CD4-positive, alpha-beta T cell treated with Interleukin-17A for 4 hours (primary cell): ENCODE measurements at regions not wholly inside any gene's neighbourhood (a gene's known extent, or its start where the extent isn't known, plus 50 kb on each side); places are given as distances from the start of the nearest gene placed in this dataset.
A peak's percentile ranks its signal among the peaks of the same experiment; 100 is the strongest.
"Not testable (repeated sequence)": the region's sequence is repeated elsewhere in the genome, so short reads cannot be mapped to it uniquely, and the experiment has no call there.

ENCODE experiments used
- DNase-seq: peaks from one replicate; pipeline ENCODE4 v3.0.0-alpha.2; 2020; ENCODE audit warnings: mixed read lengths

DNA sequence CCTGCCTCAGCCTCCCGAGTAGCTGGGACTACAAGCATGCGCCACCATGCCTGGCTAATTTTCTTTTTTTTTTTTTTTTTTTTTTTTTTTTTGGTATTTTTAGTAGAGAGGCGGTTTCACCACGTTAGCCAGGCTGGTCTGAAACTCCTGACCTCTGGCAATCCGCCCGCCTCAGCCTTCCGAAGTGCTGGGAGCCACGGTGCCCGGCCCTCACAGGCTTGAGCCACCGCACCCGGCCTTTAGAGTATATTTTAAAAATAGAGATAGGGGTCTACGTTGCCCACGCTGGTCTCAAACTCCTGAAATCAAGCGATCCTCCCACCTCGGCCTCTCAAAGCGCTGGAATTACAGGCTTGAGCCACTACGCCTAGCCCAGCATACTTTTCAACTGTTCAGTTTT lies 93.4 kb upstream of the CHD2 start:
- DNase-seq: no peak

DNA sequence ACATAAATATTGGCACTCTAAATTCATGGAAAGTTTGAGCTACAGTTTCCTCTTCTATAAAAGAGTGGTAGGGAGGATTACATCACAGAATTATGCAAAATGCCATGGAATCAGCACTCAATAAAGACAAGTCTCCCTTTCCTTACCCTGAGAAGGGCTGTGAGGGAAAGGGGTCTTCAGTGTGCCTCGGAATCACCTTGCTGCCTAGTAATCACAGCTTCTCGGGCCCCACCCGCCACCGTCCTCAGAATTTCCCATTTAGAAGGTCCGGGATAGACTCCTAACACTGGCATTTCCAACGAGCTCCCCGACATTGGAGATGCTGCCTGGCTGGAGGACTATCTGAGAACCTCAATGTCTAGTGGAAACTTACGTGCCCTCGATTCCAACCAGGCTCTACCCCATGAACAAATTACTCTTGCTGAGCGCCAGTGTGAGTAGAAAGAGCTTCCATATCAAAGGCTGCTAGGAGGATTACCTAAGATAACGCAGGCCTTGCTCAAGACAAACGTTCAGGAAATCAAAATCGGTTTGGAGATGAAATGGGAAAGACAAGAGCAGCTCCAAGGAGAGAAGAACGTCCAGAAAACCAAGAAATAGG lies 92.1 kb upstream of the CHD2 start:
- DNase-seq: peak; percentile 29

DNA sequence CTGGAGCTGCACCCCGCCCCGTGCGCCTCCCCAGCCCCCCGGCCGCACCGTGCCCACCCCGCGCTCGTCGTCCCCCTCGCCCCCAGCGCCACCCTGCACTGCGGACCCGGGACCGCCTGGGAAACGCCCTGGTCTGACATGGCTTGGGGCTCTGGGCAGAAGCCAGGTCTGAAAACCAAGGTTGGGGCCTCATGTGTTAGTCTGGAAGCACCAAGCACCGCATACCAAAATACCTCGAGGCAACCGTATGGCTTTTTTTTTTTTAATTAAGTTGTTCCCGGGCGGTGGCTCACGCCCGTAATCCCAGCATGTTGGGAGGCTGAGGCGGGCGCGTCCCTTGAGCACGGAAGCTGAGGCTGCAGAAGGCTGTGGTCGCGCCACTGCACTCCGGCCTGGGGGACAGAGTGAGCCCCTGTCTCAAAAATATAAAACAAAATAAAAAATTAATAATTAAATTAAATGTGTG lies 91.5 kb upstream of the CHD2 start:
- DNase-seq: no peak

DNA sequence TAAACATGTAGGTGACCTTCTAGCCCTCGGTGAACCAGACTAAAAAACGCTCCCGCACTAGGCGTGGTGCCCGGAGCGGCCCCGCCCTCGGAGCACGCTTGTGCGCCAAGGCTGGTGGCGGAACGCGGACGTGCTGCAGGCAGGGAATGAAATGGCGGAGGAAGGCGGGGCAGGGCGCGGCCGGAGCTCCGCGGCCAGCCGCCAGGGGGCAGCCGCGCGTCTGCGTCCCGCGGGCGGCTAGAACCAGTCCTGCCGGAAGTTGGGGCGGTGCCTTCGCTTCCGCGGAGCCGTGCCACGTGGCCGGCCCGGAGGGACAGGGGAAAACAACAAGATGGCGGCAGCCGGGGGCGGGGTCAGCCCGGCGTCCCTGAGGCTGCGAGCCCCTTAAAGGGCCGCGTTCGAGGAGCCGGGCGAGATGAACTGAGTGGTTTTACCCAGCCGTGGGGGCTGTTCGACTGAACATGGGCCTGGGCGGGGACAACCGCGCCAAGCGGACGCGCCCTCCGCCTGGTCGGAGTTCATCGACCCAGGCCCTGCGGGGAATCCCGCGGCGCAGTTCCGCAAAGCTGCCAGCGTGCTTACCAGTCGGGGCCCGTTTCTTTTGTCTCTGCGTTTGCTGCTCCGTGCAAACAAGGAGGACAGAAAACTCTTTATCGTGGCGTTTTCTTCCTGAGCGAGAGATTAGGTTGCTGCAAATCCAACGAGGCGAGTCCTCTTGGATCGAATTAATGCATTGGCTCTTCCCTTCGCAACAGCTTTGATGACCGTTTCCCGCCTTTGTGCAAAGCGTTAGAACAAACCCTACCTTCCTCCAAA lies 90.9 kb upstream of the CHD2 start:
- DNase-seq: peak; percentile 99

DNA sequence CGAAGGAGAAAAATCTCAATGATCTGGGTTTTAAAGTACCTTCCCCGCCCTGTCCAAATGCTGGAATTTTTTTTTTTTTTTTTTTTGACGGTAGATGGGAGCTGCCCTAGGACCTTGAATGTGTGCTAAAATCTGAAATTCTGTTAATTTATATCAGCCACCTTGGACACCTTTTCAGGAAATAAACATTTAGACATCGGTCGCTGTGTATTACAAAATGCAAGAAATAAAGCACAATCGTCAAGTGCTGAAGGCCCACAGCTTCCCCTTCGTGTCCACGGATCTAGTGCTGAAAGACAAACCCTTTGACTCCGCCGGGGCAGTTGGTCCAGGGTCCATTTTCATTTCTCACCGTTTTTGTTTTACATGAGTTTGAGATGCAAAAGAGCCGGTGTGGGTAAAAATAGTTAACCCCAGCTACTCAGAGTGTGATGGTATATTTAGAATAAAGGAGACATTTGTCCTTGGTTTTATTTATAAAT lies 90.2 kb upstream of the CHD2 start:
- DNase-seq: peak; percentile 51

DNA sequence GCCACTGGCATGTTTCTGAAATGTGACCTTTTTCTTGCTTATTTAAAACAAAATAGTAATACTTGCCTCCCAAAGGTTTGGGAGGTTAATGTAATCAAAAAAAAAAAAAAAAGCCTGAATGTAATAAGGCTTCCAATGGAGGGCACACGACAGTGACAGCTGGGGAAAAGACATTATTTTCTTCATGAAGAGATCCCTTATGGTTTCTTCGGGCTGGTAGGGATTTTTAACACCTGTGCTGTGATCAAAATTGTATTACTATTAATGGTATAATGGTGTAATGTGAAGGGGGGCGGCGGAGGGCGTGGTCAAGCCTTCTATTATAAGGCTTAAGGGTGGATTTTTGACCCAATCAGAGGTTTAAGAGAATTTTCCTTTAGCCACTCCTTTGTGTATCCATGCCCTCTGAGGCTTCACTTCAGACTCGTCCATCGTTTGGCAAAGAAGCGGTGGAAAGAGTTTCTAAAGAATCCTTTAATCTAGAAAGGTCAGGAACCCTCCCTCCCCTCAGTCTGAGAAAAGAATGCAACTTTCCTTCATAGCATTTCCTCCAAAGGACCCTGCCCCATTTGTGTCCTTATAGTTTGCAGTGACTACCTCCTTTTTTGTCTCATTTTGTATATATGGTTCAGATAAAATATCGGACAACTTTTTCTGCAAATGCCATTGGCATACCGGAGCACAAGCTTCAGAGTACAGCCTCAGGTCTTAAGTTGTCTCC lies 89.5 kb upstream of the CHD2 start:
- DNase-seq: peak; percentile 46

DNA sequence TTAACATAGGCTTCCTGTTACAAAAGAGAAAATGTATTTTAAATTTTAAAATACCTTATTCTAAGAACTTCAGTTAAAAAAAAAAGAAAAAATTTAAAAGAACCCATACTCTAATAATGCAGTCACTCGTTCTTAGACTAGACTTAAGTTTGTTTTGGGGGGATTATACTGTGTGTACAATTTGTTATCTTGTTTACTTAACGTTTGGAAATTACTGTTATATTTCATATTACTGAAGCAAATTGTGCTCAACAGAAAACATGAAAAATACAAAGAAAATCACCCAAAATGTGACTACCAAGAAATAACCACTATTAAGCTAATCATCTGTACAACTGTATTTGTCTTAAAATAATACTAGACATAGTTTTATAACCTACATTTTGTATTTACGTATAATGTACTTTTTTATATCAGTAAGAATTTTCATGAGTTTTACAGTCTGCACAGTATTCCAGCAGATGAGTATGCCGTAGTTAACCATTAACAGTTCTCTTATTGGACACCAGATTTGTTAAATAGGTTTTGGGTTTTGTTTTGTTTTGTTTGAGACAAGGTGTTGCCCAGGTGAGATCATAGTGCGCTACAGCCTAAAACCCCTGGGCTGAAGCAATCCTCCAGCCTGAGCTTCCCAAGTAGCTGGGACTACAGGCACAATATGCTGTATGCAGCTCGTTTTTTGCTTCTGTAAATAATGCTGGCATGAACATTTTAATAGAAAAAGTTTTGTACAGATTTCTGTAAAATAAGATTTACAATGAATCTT lies 88.8 kb upstream of the CHD2 start:
- no peak for DNase-seq

DNA sequence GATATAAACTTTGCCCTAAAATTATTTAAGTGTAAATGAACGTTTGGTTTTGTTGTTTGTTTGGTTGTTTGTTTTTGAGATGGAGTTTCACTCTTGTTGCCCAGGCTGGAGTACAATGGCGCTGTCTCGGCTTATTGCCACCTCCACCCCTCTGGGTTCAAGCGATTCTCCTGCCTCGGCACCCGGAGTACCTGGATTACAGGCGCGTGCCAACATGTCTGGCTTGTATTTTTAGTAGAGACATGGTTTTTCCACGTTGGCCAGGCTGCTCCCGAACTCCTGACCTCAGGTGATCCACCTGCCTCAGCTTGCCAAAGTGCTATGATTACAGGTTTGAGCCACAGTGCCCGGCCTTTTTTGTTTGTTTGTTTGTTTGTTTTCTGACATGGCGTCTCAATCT lies 87.9 kb upstream of the CHD2 start:
- DNase-seq: no peak

DNA sequence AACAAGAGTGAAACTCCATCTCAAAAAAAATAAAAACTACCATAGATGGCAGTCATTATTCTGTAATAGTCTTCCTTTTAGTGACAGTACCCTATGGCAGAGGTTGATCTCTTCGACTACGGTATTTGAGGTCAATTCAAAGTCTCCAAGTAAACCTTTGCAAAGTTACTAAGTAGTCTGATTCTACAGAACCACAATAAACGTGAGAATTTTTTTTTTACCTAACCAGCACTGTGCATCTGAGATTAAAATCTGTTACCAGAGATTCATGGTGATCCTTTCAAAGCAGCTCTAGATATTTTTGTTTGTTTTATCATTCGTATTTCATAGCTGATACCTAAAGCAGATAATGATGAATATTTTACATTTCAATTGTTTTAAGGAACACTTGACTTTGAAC lies 86.6 kb upstream of the CHD2 start:
- DNase-seq: no peak

DNA sequence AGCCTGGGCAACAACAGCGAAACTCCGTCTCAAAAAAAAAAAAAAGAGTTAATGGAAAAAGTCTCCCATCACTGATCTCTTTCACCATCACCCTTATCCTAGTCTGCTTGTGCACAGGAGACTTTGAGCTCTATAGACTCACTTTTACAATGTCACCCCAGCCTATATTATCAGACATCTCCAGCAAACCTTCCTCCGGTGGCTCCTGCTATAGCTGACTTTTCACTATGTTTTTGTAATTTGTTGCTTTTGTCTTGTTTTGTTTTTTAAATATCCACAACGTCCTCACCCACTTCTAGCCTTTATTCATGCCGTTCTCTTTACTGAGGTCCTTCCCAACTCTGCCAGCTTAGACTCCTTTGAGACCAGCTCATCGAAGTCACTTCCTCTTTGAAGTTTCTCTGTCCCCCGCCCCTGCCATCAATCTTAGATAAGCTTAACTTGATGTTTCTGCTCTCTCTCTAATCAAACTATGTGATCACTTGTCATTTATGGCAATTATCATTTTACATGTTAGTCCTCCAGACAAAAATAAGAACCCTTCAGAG lies 82.7 kb upstream of the CHD2 start:
- peak; percentile 45 for DNase-seq

DNA sequence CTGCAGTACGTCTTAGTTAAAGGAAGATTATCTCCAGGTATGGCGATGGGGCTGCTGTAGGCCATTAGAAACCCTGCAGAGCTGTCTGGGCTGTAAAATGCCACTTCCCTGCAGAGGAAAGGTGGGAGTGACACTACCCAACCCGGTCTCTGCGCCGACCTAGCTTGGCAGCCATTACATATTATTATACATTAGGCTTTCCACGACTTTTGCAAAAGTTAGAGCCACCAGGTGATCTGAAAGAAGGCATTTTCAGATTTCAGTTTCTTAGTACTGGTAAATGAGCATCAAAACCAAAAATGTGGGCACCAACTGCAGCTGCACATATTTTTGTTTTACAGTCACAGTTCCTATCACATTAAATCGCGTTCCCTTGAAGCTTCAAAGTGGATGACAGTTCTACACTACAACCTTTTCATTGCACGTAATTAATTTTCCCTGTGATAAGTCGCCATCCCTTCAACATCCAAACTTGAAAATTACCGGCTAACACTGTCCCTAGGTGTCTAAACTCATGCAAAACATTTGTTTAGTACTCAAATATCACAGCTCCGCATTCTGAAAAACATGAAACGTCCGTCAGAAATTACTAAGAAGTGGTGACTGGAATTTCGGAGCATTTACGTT lies 81.4 kb upstream of the CHD2 start:
- peak; percentile 47 for DNase-seq

DNA sequence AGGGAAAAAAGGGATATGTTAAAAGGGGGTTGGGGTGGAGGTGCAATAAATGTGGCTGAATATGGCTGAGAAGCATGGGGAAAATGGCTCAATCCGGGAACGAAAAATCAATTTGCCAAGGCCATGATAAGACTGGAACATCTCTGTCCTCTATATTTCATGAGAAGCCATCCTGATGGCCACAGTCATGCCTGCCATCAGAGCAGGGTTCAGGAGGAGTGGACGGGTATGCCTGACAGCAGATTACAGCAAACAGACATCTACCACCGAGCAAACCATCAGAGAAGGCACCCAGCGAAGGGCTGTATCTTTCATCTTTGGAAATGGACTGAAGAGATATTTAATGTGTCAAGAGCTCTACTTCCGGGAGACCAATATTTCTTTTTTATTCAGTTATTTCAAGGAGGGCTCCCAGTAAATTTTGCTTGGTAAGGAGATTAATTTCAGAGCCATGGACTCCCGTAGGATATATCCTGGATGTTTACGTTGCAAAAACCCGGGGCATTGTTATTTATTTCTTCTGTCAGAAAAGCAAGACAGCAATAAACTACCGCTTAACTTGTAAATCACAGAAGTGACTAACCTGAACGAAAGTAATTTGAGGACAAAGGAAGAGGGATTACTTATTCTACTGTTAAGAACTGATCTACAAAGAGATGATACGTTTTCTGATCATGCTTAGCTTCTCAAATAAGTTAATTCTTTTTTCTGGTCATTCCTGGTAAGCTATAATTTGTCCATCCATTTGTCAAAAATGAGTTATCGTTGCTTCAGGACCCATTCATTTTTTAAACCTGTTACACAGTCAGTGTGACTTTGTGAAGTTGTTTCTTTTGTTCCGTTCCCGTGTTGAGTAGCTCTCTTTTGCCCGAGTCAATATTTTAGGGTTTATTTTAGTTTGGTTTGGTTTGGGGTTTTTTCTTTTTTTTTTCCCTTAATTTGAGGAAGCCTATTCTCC lies 80.6 kb upstream of the CHD2 start:
- DNase-seq: no peak

DNA sequence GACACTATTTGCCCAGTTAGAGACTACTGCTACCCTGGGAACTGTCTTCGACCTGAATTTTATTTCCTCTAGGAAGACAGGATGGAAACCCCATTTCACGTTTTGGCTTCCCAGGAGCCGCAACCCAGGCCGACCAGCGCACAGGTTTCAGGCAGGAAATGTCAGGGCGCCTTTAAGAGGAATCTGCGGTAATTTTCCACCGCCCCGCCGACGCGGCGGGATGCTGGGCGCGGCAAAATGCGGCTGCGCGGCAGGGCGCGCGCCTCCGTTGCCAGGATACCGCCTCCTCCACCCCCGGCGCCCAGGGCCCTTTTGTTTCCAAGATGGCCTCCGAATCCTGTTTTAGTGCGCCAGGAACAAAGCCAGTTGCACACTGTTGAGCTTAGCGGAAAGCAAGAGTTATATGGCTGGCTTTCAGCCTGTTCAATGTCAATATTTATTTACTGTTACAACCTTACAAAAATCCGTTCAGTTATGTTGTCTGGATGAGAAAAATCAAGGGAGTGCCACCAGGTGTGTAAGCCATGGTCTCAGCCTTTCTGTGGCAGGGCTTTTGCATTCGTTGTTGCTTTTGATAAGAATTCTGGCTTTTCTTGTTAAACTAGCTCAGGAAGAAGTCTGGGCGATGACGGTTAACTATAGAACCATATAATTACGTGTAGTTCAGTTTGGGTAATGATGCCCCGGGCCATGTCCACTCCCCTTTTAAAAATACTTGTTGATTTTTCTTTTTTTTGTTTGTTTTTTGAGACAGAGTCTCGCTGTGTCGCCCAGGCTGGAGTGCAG lies 79.7 kb upstream of the CHD2 start:
- peak; percentile 91 for DNase-seq

DNA sequence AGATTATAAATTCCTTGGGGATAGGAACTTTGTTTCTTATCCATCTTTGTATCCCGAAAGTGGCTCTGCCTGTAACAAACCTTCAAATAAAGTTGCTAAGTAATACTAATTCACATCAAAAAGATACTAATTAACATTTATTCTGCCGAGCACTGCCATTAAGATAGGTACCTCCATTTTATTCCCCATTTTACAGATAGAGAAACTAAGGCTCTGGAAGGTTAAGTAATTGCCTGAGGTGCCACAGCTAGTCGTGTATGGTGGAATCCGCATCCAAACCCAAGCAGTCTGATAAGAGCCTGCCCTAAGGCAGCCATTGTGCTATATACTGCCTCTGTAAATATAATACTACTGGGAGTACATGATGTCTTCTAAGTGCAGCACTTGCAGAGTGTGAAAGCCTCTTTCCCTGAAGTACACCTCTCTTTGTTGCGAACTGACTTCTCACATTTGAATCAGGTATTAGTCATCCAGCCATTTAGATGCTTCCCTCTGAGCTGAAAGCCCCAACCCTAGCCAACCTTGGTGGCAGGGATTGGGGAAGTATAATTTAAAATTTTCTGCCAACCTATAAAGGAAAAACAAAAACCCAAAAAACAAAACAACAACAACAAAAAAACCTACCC lies 78.5 kb upstream of the CHD2 start:
- DNase-seq: peak; percentile 29

DNA sequence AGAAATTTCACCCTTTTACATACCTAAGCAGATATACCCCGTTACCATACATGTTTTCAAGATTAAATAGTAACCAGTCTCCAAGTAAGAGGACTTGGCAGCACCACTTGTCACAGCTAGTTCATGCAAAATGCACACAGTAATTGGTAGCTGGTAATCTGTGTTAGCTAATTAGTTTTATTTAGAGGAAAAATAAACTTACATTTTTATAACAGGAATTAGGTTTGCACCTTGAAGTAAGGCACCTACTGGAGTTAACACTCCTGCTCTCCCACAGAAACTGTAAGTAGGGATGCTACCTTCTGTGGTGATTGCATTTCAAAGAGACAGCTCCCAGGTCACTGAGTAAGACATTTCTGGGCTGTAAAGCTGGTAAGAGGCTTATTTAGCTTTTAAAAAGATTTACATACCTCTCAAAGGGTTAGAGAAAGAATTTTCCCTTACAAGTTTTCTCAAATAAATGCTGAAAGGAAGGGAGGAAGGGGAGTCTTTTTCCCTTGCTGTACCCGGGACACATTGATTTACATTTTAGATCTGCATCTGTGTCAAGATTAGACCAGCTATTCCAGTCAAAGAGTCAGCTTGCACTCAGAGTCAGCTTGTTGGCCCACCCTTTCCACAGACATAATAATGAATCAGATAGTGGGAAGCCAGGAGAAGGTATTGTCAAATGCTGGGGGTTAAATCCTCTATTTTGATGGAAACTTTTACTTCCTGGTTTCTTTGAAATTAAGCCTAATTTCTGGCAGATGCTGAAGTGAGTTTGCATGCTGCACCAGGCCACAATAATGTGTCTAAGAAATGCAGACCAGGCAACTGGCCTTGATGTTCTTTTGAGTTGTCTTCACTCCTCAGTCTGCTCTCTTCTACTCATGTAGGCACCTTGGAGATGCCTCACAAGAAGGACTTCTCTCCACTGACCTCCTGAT lies 77.6 kb upstream of the CHD2 start:
- no peak for DNase-seq

DNA sequence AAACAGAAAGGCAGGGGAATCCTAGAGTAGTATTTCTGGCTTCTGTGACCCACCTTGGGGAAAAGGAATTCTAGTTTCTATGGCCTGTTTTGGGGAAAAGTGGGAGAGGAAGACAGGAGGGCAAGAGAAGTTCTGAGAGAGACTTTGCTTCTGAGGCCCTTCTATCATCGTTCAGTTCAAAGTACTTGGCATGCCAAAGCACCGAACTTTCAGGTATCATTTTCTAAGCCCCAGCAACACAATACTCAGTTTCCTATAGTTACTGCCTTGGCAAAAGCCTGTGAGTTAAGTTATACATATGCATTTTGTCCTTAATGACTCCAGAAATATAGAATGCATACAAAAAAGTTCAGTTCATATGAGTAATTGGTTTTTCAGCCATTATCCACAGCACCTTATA lies 74.1 kb upstream of the CHD2 start:
- no peak for DNase-seq

DNA sequence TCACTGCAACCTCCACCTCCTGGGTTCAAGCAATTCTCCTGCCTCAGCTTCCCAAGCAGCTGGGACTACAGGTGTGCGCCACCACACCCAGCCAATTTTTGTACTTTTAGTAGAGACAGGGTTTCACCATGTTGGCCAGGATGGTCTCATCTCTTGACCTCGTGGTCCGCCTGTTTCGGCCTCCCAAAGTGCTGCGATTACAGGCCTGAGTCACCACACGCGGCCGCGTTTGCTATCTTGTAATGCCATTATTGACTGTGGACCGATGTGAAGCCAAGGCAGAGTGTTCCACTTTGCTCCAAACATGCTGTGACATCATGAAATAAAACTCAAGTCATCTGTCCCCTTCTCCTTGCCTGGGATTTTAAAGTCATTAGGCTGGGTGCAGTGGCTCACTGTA lies 72.1 kb upstream of the CHD2 start:
- DNase-seq: not testable (repeated sequence)

DNA sequence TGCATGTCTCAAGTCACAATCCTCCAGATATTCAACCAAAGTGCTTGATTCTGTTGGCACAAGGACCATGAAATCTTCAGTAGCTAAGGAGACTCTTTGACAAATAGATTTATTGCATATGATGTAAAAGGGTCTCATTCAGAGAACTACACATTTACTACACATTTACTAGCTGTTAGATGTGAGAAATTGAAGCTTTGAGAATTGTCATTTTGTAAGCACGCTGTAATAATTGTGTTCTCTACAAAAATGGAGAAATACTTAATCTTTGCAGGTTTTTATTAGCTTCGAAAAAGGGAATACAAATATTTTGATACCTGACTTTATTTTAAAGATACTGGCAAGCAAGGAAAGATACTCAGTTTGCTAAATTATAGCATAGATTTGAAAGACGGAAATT lies 70.2 kb upstream of the CHD2 start:
- DNase-seq: no peak

DNA sequence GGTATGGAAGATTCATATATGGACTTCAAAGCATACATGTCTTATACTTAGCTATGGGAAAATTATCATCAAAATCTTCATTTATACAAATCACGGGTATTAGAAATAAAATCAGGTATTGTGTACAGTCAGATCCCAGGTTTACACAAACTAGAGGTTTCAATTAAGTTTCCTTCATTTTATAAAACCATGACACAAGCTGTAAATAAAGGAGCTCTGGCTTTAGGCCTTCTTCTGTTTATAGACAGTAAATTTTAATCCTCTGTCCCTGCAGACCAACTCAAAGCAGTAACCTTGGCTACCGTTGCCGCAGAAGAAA lies 68.8 kb upstream of the CHD2 start:
- DNase-seq: no peak
